ENCODE measurements at regions not wholly inside any gene's neighbourhood (a gene's known extent, or its start where the extent isn't known, plus 50 kb on each side); places are given as distances from the start of the nearest gene placed in this dataset.

DNA sequence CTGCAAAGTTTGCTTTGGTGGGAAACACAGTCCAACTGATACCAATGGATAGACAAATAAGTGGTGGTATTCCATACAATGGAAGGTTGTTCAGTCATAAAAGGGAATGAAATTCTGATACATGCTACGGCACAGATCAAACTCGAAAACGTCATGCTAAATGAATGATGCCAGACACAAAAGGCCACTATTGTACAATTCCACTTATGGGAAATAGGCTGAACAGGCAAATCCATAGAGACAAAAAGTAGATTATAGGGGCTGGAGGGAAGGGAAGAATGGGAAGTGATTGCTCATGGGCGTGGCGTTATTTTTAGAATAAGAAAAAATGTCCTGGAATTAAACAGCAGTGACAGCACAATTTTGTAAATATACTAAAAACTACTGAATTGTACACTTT, 66.0 kb upstream of the FOXK1 start:
- H3F3A ChIP-seq (replicated peaks; ENCODE audit: low read depth) = peaks cover 4% of the 10 kb centered on the region; the same call in 1 of the 2 replicates
- H3K4me3 ChIP-seq = no peak overlapping the region
- Mint-ChIP-seq H3K36me3 (ENCODE audit: low read depth) (no peaks in the 10 kb centered on the region), H3K9me3 (peaks cover 61% of the 10 kb centered on the region), H3K27ac (no peak overlapping the region), H3K27me3 (ENCODE audit: insufficient read depth, low read depth, poor library complexity) (peaks cover 15% of the 10 kb centered on the region), H3K4me1 (peaks cover 14% of the 10 kb centered on the region), H3K4me3 (no peak overlapping the region)
- H3K79me2 ChIP-seq (replicated peaks; ENCODE audit: insufficient read depth) = no peaks in the 10 kb centered on the region
- no peak for ATAC-seq
- H3K4me2 ChIP-seq = no peak overlapping the region
- no peaks in the 10 kb centered on the region for H3K36me3 ChIP-seq (ENCODE audit: insufficient read depth)
- DNase-seq (ENCODE audit: low spot score) = no peak
- H3K27me3 ChIP-seq (ENCODE audit: insufficient read depth) = no peaks in the 10 kb centered on the region
- H3K27ac ChIP-seq (ENCODE audit: low read depth) = no peak overlapping the region
- H4K20me1 ChIP-seq (replicated peaks; ENCODE audit: insufficient read depth) = no peaks in the 10 kb centered on the region
- H2AFZ ChIP-seq = no peak overlapping the region
- TF ChIP-seq NANOG (IDR thresholded peaks at IDR 0.05; ENCODE audit: borderline replicate concordance) (no peak), JUNB (IDR thresholded peaks at IDR 0.05; ENCODE audit: unreplicated experiment) (no peak), STAT1 (IDR thresholded peaks at IDR 0.05; ENCODE audit: unreplicated experiment) (no peak), ZNF331 (CRISPR knock-in tag; IDR thresholded peaks at IDR 0.05; ENCODE audit: low read depth) (no peak), EZH2 (IDR thresholded peaks at IDR 0.05; ENCODE audit: low read depth, unreplicated experiment) (no peak), EZH2phosphoT487 (IDR thresholded peaks at IDR 0.05; ENCODE audit: unreplicated experiment) (no peak), CREB1 (CRISPR knock-in tag; IDR thresholded peaks at IDR 0.05; ENCODE audit: low read depth) (no peak), ZNF114 (CRISPR knock-in tag; IDR thresholded peaks at IDR 0.05) (no peak), POLR2AphosphoS5 (IDR thresholded peaks at IDR 0.05; ENCODE audit: low read depth) (no peak)
- TF ChIP-seq, protein P1, sequence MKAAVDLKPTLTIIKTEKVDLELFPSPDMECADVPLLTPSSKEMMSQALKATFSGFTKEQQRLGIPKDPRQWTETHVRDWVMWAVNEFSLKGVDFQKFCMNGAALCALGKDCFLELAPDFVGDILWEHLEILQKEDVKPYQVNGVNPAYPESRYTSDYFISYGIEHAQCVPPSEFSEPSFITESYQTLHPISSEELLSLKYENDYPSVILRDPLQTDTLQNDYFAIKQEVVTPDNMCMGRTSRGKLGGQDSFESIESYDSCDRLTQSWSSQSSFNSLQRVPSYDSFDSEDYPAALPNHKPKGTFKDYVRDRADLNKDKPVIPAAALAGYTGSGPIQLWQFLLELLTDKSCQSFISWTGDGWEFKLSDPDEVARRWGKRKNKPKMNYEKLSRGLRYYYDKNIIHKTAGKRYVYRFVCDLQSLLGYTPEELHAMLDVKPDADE (IDR thresholded peaks at IDR 0.05) = no peak
- TF ChIP-seq, protein P2, sequence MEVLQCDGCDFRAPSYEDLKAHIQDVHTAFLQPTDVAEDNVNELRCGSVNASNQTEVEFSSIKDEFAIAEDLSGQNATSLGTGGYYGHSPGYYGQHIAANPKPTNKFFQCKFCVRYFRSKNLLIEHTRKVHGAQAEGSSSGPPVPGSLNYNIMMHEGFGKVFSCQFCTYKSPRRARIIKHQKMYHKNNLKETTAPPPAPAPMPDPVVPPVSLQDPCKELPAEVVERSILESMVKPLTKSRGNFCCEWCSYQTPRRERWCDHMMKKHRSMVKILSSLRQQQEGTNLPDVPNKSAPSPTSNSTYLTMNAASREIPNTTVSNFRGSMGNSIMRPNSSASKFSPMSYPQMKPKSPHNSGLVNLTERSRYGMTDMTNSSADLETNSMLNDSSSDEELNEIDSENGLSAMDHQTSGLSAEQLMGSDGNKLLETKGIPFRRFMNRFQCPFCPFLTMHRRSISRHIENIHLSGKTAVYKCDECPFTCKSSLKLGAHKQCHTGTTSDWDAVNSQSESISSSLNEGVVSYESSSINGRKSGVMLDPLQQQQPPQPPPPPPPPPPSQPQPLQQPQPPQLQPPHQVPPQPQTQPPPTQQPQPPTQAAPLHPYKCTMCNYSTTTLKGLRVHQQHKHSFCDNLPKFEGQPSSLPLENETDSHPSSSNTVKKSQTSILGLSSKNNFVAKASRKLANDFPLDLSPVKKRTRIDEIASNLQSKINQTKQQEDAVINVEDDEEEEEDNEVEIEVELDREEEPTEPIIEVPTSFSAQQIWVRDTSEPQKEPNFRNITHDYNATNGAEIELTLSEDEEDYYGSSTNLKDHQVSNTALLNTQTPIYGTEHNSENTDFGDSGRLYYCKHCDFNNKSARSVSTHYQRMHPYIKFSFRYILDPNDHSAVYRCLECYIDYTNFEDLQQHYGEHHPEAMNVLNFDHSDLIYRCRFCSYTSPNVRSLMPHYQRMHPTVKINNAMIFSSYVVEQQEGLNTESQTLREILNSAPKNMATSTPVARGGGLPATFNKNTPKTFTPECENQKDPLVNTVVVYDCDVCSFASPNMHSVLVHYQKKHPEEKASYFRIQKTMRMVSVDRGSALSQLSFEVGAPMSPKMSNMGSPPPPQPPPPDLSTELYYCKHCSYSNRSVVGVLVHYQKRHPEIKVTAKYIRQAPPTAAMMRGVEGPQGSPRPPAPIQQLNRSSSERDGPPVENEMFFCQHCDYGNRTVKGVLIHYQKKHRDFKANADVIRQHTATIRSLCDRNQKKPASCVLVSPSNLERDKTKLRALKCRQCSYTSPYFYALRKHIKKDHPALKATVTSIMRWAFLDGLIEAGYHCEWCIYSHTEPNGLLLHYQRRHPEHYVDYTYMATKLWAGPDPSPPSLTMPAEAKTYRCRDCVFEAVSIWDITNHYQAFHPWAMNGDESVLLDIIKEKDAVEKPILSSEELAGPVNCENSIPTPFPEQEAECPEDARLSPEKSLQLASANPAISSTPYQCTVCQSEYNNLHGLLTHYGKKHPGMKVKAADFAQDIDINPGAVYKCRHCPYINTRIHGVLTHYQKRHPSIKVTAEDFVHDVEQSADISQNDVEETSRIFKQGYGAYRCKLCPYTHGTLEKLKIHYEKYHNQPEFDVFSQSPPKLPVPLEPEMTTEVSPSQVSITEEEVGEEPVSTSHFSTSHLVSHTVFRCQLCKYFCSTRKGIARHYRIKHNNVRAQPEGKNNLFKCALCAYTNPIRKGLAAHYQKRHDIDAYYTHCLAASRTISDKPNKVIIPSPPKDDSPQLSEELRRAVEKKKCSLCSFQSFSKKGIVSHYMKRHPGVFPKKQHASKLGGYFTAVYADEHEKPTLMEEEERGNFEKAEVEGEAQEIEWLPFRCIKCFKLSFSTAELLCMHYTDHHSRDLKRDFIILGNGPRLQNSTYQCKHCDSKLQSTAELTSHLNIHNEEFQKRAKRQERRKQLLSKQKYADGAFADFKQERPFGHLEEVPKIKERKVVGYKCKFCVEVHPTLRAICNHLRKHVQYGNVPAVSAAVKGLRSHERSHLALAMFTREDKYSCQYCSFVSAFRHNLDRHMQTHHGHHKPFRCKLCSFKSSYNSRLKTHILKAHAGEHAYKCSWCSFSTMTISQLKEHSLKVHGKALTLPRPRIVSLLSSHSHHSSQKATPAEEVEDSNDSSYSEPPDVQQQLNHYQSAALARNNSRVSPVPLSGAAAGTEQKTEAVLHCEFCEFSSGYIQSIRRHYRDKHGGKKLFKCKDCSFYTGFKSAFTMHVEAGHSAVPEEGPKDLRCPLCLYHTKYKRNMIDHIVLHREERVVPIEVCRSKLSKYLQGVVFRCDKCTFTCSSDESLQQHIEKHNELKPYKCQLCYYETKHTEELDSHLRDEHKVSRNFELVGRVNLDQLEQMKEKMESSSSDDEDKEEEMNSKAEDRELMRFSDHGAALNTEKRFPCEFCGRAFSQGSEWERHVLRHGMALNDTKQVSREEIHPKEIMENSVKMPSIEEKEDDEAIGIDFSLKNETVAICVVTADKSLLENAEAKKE (CRISPR knock-in tag; IDR thresholded peaks at IDR 0.05) = no peak
- TF ChIP-seq, protein P3, sequence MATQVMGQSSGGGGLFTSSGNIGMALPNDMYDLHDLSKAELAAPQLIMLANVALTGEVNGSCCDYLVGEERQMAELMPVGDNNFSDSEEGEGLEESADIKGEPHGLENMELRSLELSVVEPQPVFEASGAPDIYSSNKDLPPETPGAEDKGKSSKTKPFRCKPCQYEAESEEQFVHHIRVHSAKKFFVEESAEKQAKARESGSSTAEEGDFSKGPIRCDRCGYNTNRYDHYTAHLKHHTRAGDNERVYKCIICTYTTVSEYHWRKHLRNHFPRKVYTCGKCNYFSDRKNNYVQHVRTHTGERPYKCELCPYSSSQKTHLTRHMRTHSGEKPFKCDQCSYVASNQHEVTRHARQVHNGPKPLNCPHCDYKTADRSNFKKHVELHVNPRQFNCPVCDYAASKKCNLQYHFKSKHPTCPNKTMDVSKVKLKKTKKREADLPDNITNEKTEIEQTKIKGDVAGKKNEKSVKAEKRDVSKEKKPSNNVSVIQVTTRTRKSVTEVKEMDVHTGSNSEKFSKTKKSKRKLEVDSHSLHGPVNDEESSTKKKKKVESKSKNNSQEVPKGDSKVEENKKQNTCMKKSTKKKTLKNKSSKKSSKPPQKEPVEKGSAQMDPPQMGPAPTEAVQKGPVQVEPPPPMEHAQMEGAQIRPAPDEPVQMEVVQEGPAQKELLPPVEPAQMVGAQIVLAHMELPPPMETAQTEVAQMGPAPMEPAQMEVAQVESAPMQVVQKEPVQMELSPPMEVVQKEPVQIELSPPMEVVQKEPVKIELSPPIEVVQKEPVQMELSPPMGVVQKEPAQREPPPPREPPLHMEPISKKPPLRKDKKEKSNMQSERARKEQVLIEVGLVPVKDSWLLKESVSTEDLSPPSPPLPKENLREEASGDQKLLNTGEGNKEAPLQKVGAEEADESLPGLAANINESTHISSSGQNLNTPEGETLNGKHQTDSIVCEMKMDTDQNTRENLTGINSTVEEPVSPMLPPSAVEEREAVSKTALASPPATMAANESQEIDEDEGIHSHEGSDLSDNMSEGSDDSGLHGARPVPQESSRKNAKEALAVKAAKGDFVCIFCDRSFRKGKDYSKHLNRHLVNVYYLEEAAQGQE (IDR thresholded peaks at IDR 0.05; ENCODE audit: unreplicated experiment) = no peak
- TF ChIP-seq, protein P4, sequence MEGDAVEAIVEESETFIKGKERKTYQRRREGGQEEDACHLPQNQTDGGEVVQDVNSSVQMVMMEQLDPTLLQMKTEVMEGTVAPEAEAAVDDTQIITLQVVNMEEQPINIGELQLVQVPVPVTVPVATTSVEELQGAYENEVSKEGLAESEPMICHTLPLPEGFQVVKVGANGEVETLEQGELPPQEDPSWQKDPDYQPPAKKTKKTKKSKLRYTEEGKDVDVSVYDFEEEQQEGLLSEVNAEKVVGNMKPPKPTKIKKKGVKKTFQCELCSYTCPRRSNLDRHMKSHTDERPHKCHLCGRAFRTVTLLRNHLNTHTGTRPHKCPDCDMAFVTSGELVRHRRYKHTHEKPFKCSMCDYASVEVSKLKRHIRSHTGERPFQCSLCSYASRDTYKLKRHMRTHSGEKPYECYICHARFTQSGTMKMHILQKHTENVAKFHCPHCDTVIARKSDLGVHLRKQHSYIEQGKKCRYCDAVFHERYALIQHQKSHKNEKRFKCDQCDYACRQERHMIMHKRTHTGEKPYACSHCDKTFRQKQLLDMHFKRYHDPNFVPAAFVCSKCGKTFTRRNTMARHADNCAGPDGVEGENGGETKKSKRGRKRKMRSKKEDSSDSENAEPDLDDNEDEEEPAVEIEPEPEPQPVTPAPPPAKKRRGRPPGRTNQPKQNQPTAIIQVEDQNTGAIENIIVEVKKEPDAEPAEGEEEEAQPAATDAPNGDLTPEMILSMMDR (conservative IDR thresholded peaks at IDR 0.05; ENCODE audit: low read depth in 2 of 2) = no peak
- no peaks in the 10 kb centered on the region for H3K9me2 ChIP-seq (ENCODE audit: insufficient read depth)
- peaks cover 17% of the 10 kb centered on the region for H3K4me1 ChIP-seq (ENCODE audit: insufficient read depth)
